ENCODE measurements at regions not wholly inside any gene's neighbourhood (a gene's known extent, or its start where the extent isn't known, plus 50 kb on each side); places are given as distances from the start of the nearest gene placed in this dataset.

- BruUV-seq (replicated peaks), result no TSS peak
- no peak for FAIRE-seq
Observed at GRCh38 chr9:95819636-95820035, 55.9 kb upstream of the ERCC6L2 start.

More at GRCh38 chr9:95819636-95820035, 55.9 kb upstream of the ERCC6L2 start:
- no peak for TF ChIP-seq KDM1A (CRISPR knock-in tag; IDR thresholded peaks at IDR 0.05)
- no peak for TF ChIP-seq SSRP1 (CRISPR knock-in tag; IDR thresholded peaks at IDR 0.05)
- no peak for TF ChIP-seq U2AF2 (IDR thresholded peaks at IDR 0.05; ENCODE audit: low read depth, low read length)
- TF ChIP-seq HBP1 (CRISPR knock-in tag; IDR thresholded peaks at IDR 0.05; ENCODE audit: low read depth), result no peak
- no peak for TF ChIP-seq ZNF274 (CRISPR knock-in tag; IDR thresholded peaks at IDR 0.05)
- TF ChIP-seq DPF2 (CRISPR knock-in tag; IDR thresholded peaks at IDR 0.05; ENCODE audit: borderline replicate concordance, low read depth), result no peak
- TF ChIP-seq CAMTA2 (CRISPR knock-in tag; IDR thresholded peaks at IDR 0.05; ENCODE audit: borderline replicate concordance), result no peak
- TF ChIP-seq MIER3 (CRISPR knock-in tag; IDR thresholded peaks at IDR 0.05; ENCODE audit: borderline replicate concordance), result no peak
- TF ChIP-seq ZBTB37 (CRISPR knock-in tag; IDR thresholded peaks at IDR 0.05), result no peak
- TF ChIP-seq SCMH1 (CRISPR knock-in tag; IDR thresholded peaks at IDR 0.05; ENCODE audit: borderline replicate concordance), result no peak
- no peak for TF ChIP-seq PPARG (CRISPR knock-in tag; conservative IDR thresholded peaks at IDR 0.05)
- TF ChIP-seq CCDC6 (CRISPR knock-in tag; IDR thresholded peaks at IDR 0.05), result no peak
- no peak for TF ChIP-seq ZNF24 (IDR thresholded peaks at IDR 0.05)
- no peak for TF ChIP-seq PHF21A (CRISPR knock-in tag; IDR thresholded peaks at IDR 0.05)
- TF ChIP-seq SNAPC2 (CRISPR knock-in tag; IDR thresholded peaks at IDR 0.05), result no peak
- TF ChIP-seq ZNF101 (CRISPR knock-in tag; IDR thresholded peaks at IDR 0.05; ENCODE audit: borderline replicate concordance, low read depth), result no peak
- no peak for TF ChIP-seq ZNF749 (CRISPR knock-in tag; IDR thresholded peaks at IDR 0.05; ENCODE audit: borderline replicate concordance)
- no peak for TF ChIP-seq HHEX (CRISPR knock-in tag; IDR thresholded peaks at IDR 0.05)
- peaks cover 0 to 5% of the 10 kb centered on the region in 2 experiments; a peak in 2 of 5 replicates for H3K27me3 ChIP-seq (ENCODE audit: control insufficient read depth in 1 of 2, insufficient read depth in 2 of 2, low read length in 2 of 2)
- H4K20me1 ChIP-seq (ENCODE audit: insufficient read depth, low read length), result no peaks in the 10 kb centered on the region
- ChIA-PET CTCF (ENCODE audit: low intra/inter-chr PET ratio, low total read pairs) (no interaction called here), POLR2A (no interaction called here)
- no peak overlapping the region for H3K4me2 ChIP-seq (ENCODE audit: low read depth, low read length)
- H3K4me3 ChIP-seq (replicated peaks in 1 of 3; ENCODE audit: insufficient read depth in 1 of 3, low read depth in 2 of 3, low read length in 3 of 3), result no peak overlapping the region
- no peaks in the 10 kb centered on the region for H3K4me1 ChIP-seq (ENCODE audit: insufficient read depth, low read length)
- no peaks in the 10 kb centered on the region for H3K9me3 ChIP-seq (ENCODE audit: low read length)
- H3K79me2 ChIP-seq (ENCODE audit: insufficient read depth, low read length), result no peaks in the 10 kb centered on the region
- no peak for DNase-seq (ENCODE audit: low spot score)
- no peak overlapping the region for H3K27ac ChIP-seq (ENCODE audit: extremely low read length, insufficient read depth, low read length)
- H3K36me3 ChIP-seq (replicated peaks in 1 of 2; ENCODE audit: control insufficient read depth in 1 of 2, insufficient read depth in 2 of 2, low read length in 2 of 2), result no peaks in the 10 kb centered on the region
- H2AFZ ChIP-seq (ENCODE audit: low read length), result no peak overlapping the region
- in situ Hi-C loops (cut with HindIII; ENCODE audit: extremely low pct_ligation_motif_present, low pct_unique_long_range_greater_than_20kb) (no loop called here), intact Hi-C loops (cut with micrococcal nuclease; ENCODE audit: unreplicated experiment) (no loop called here)
- no peak for ATAC-seq
- 65% methylated on average over 10 of the region's 10 CpGs for WGBS (ENCODE audit: low lambda C conversion rate)
- H3K9ac ChIP-seq (ENCODE audit: insufficient read depth, low read depth, low read length), result no peak overlapping the region

All from HepG2 (cell line).